NCI-H226 (cell line): ENCODE measurements at regions not wholly inside any gene's neighbourhood (a gene's known extent, or its start where the extent isn't known, plus 50 kb on each side); places are given as distances from the start of the nearest gene placed in this dataset.

Experiments
- DNase-seq: peaks from one replicate; pipeline ENCODE4 v3.0.0-alpha.2; 2015

GRCh38 chr11:29959488-29959887 is 57.3 kb downstream of the KCNA4 start:
- DNase-seq = no peak

GRCh38 chr11:29957431-29957830 is 59.4 kb downstream of the KCNA4 start:
- DNase-seq = peak; percentile 11

DNA sequence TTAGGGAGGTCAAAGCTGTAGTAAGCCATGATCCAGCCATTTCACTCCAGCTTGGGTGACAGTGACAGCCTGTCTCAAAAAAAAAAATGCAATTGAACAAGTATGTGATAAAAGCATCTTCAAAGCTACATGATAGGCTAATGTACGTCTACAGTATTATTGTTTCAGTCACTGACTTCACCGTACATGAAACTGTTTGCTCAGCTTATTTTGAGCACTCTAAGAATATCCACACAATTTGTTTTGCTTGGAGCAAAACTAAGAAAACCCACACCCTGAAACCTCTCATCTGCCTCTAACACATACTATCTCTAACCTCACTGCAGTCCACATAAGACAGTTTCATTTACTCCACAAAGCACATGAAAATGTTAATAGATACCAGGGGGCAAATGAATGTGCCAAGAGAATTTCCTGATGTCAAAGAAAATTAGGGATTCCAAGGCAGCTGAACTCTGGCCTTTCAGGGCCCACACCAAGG is 60.7 kb downstream of the KCNA4 start:
- DNase-seq = no peak

DNA sequence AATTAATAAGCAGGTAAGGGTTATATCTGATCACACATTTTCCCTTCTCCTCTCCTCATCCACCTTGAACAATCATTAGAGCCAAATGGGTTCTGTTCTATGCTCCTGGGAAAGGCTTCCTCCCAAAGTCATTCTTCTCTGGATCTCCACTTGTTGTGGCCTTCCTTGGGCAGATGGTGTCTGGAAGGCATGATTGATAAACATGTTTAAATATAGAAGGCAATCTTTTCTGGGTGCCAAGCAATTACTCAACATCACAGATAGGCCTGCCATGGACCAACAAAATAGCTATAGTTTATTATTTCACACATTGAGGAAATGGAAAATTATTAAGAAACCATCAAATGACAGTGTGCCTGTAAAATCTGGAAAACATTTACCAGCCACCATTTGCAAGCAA is 73.5 kb downstream of the KCNA4 start:
- DNase-seq = no peak

- DNase-seq = peak; percentile 42
Measured at GRCh38 chr11:29937526-29937925, 79.3 kb downstream of the KCNA4 start.

GRCh38 chr11:29934115-29934638 is 82.7 kb downstream of the KCNA4 start:
- DNase-seq = no peak

GRCh38 chr11:29916040-29916439 is 100.8 kb downstream of the KCNA4 start:
- DNase-seq = no peak

DNA sequence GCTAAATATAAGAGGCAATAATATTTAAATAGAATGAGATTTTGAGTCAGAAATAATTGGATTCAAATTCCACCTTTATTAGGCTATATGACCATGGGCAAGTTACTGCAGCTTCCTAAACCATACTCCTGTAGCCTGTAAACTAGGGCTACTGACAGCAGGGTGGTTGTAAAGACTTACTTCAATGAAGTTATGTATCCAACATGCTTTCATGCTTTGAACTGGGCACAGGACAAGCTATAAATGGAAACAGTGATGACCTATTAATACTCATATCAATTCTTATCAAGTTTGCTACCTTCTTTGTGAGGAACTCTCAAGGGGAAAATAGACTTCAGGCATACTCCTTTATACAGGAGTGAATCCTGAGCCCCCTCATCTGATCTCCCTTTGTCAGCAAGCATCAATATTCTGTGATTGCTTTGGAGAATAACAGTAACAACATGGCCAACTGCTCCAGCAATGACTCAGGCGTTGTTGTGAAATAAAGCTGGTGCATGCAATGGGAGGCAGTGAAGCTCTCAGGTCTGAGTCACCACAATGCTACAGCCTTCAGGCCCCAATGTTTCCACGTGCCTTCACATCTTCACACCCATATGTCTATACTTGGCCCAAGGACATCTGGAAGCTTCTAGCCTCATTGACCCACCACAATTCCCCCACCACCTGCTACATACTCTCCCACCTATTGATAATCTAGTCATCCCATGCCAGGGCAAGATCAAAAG is 102.5 kb downstream of the KCNA4 start:
- DNase-seq = peak; percentile 74

GRCh38 chr11:29913352-29913751 is 103.5 kb downstream of the KCNA4 start:
- no peak for DNase-seq

DNA sequence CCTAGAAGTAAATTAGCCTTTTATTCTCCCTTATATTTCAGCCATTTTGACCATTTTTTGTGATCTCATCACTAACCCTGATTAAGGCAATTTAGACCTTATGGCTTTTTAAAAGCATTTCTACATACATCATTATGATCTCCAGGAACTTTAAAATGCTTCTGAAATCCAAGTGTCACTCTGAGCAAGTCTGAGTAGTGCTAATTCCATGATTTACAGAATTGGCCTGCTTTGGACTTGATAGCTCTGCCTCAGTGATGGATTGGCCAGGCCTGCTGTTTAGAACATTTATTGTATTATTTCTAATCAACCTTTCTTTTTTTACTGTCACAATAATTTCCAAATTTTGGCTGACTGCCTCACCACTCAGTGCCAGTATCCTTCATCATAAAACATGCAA is 116.4 kb downstream of the KCNA4 start:
- no peak for DNase-seq

DNA sequence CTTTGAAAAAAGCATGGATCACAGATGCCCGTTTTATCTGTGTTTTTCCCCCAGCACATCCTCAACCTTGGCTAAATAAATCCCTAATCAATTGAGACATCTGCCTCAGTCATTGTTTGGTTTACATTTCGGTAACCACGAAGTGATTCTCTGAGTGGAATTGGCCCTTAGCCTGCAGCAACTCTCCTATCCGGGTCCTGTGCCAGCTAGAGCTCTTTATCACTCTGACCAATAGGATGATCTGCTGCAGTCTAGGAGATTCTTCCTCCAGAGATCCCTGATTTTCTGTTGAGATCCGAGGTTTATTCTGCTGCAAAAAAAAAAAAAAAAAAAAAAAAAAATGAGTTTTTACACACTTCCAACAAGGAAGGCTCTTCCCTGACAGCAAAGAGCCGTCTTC is 137.3 kb downstream of the KCNA4 start:
- no peak for DNase-seq

DNA sequence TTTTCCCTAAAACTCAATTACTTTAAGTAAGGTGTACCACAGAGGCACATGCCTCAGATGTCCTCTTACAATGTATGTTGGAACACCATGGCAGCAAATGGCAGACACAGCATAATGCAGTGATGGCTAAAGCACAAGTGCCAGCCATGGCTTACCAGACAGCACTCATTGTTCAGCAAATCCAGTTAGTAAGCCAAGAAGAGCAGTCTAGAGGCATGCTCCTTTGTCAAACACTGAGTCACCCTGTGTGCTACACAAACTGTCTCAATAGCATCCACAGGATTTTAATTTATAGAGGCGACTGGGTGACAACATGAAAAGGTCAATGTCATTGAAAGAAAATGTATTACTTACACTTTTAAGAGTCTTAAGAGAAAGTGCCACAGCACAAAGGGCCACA is 140.6 kb downstream of the KCNA4 start:
- DNase-seq = no peak

GRCh38 chr11:29847219-29847618 is 169.6 kb downstream of the KCNA4 start:
- DNase-seq = no peak

- DNase-seq = no peak
Measured at GRCh38 chr11:29844701-29845379, 172.0 kb downstream of the KCNA4 start.

DNA sequence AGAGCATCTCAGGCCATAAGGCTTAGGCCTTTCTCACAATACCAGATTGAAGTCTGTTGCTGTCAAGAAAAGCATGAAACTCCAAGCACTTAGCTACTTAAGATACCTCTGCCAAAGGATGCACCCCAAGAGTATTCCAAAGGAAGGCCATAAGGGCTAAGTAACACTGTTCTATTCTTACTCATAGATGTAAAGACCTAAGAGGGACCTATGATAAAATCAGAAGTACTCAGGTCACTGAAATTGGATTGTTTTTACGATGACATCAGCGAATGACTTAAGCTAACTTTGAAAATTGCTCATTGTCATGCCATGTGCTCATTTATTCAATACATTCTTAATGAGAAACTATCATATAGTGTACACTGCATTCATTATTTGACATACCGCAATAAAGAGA is 172.8 kb downstream of the KCNA4 start:
- DNase-seq = no peak

DNA sequence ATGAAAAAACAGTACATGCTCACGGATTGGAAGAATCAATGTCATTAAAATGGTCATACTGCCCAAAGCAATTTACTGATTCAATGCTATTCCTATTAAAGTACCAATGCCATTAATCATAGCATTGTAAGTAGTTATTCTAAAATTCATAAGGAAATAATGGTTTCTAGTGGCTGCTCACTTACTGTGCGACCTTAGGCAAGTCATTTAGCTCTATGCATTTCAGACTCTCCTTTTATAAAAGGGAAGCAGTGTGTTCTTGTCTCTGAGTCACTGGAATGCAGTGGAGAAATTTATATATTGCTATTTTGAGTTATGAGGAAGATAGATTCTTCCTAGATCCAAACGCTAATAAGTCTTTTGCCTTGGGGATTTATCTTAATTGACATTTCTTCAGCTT is 174.8 kb downstream of the KCNA4 start:
- no peak for DNase-seq

- no peak for DNase-seq
Measured at GRCh38 chr11:29826878-29827277, 190.0 kb downstream of the KCNA4 start.

- no peak for DNase-seq
Measured at GRCh38 chr11:29816359-29816758, 200.5 kb downstream of the KCNA4 start.

GRCh38 chr11:29809121-29809520 is 207.7 kb downstream of the KCNA4 start:
- peak; percentile 52 for DNase-seq

DNA sequence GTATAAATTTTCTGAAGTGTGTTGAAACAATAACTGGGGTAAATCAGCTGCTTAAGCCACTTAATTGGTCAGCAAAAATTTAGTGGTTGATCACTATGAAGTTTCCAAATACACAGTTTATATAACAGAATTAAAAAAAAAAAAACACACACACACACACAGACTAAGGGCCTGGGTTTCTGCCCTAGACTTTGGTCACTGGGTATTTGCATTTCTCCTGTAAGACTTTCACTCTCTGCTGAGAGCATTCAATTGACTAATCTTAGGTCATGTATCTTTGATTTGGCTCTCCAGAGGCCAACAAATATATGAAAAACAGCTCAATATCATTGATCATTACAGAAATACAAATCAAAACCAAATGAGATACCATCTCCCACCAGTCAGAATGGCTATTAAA is 214.3 kb downstream of the KCNA4 start:
- no peak for DNase-seq

DNA sequence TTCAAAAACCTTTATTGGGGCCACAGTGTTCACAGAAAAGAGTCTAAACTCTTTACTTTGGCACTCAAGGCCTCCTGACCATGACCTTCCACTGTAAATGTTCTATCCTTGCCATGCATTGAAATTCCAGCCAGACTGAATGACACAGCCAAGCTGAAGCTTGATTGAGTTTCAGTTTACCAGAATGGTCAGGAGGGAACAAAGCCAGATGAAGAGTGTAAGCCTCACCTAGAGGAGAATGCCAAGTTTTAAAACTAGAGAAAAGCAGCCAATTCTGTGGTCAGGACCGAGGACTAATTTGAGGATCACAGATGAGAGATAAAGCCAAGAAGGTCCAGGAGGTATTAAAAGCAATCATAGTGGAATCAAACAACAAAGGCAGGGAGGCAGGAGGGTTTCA is 215.3 kb downstream of the KCNA4 start:
- DNase-seq = no peak

- DNase-seq = no peak
Measured at GRCh38 chr11:29786092-29786491, 230.7 kb downstream of the KCNA4 start.

DNA sequence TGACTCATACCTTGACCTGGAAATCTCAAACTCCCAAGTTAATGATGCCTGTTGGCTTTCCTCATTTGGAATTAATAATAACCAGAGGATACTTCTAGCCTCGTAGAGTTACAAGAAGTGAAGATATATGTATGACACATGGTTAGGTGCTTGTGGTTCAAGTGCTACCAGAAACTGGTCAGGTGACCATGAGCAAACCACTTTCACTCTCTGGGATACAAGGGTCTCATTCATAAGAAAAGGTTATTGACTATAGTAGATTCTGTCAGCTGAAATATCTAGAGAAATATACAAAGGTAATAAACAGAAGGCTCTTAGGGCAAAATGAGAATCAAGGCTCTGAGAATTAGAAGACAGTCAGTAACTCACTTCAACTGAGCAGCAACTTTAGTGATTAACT is 233.3 kb downstream of the KCNA4 start:
- no peak for DNase-seq

GRCh38 chr11:29782447-29782846 is 234.4 kb downstream of the KCNA4 start:
- DNase-seq = peak; percentile 51
